HG03103 (cell line): ENCODE measurements at regions not wholly inside any gene's neighbourhood (a gene's known extent, or its start where the extent isn't known, plus 50 kb on each side); places are given as distances from the start of the nearest gene placed in this dataset.

Source experiments
- ATAC-seq: cut with Tn5 transposase; IDR thresholded peaks from one replicate; pipeline ENCODE4 v1.9.1; 2021; ENCODE audit warnings: low read depth; ENCODE audit not compliant: unreplicated experiment

- no peak for ATAC-seq
Observed at GRCh38 chr12:100675432-100675831, 101.9 kb downstream of the GAS2L3 start.

DNA sequence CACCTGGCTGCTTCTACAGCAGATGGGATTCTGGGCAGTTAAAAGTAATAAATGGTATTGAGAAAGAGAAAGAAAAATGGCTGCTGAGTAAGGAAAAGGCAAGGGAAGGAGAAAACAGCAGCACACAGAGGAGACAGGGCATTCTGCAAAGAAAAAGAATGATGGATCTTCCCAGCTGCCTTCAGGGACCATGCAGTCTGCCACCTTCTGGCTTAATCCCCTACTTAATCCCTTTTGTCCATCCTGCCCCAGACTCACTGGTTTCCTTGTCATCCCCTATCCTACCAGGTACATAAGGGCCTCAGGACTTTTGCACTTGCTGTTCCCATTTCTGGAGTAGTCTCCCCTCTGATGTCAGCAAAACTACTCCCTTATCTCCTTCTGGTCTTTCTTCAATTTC, 107.6 kb downstream of the GAS2L3 start:
- ATAC-seq, result no peak

DNA sequence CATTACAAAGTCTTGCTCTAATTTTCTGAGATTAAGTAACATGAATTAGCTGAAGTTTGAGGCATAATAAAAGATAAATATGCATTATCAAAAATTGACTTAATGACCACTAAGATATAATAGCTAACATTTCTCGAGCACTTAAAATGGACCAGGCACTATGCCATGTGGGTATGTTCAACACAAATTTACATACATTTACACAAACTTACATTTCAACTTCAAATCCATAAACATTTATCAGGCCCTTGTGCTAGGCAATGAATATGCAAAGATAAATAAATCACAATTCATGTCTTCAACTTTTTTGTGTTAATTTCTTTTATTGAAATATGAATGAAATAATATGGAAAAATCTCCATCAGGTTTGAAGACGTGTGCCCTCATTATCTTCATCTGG, 108.7 kb downstream of the GAS2L3 start:
- ATAC-seq, result no peak

DNA sequence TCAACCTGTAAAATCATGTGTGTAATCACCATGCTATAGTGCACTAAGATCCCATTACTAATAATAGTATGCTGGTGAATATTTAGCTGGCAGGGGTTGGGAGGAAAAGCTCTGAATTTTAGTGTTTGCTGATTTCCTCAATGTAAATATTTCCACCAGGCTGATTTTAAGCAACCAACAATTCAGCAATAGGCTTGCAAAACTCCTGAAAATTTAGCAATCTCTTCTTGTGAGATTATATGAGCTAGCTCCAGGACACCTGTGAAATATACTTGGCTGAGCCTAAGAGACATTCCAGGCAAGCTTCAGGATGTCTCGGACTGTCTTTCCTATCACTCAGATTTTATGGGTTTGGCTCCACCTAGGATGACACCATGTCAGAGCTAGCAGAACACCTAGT, 106.9 kb upstream of the ANO4 start:
- no peak for ATAC-seq

DNA sequence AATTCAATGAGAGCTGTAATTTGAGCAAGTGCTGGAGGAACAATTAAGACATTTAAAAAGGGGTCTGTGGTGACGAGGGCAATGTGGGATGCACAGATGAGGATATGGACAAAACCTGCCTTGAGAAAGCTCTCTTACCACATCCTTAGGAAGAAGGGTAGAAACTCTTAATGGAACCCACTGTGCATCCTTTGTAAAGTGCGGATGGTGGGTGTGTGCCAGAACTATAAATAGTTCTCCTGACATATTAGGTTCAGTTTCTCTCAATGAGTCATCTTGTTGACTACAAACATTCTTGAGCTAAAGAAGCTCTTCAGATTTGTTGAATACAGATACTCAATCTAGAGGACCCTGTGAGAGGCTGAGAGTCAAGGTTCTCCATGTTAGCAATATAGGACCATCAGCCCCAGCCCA, 106.1 kb upstream of the ANO4 start:
- no peak for ATAC-seq

DNA sequence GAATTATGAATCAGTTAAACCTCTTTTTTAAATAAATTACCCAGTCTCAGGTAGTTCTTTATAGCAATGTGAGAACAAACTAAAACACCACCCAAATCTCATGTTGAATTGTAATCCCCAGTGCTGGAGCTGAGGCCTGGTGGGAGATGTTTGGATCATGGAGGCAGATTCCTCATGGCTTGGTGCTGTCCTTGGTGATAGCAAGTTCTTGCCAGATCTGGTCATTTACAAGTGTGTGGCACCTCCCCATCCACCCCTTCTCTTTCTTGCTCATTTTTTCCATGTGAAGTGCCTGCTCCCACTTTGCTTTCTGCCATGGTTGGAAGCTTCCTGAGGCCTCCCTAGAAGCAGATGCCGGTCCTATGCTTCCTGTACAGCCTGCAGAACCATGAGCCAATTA, 102.1 kb upstream of the ANO4 start:
- ATAC-seq, result no peak

GRCh38 chr12:100698518-100698917, 96.1 kb upstream of the ANO4 start:
- ATAC-seq, result no peak

DNA sequence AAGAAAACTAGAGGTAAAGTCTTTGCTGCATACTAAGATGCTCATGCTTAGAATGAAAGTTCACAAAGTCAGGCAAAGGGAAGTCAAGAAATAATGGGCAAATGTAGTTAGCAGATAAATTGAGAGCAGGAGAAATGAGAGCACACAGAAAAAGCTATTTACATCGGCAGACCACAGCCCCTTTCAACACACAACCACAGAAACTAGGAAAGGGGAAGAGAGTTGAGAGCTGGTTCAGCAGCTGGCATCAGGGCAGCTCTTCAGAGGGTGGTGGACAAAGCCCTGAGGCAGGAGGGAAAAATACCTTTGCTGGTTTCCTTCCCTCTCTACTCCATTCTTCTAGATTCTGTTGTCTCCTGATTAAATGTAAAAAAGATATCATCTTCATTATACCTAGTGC, 95.4 kb upstream of the ANO4 start:
- ATAC-seq, result peak; percentile 83

DNA sequence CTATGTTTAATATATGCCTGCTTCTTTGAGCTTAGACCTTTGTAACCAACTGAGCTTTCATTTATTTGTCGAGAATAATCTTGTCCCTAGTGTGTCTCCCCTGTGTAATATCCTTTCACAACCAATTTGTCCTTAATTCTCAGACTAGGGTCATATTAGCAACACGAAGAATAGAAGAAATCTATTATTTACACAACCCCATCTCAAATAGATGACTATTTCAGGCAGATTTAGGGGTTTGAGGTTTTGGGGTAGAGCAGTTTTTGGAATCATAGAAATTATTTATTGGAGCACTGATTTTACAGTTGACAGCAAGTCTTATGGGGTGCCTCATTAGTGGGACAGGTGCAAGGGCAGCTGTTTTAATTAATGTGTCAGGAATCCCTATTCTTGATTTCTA, 91.2 kb upstream of the ANO4 start:
- no peak for ATAC-seq

- ATAC-seq, result no peak
Observed at GRCh38 chr12:100703868-100704267, 90.7 kb upstream of the ANO4 start.

- no peak for ATAC-seq
Observed at GRCh38 chr12:100706033-100706432, 88.5 kb upstream of the ANO4 start.

DNA sequence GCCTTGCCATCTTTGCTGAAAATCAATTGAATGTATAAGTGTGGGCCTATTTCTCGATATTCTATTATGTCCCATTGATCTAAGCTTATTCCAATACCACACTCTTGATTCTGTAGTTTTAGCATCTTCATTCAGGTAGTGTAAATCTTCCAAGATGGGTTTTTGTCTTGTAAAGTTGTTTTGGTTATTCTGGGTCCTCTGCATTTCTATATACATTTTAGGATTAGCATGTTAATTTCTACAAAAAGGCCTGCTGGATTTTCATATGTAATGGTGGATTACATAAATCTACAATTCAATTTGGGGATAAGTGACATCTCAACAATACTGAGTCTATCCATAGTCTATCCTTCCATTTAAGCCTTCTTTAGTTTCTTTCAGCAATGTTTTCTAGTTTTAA, 86.0 kb upstream of the ANO4 start:
- no peak for ATAC-seq

DNA sequence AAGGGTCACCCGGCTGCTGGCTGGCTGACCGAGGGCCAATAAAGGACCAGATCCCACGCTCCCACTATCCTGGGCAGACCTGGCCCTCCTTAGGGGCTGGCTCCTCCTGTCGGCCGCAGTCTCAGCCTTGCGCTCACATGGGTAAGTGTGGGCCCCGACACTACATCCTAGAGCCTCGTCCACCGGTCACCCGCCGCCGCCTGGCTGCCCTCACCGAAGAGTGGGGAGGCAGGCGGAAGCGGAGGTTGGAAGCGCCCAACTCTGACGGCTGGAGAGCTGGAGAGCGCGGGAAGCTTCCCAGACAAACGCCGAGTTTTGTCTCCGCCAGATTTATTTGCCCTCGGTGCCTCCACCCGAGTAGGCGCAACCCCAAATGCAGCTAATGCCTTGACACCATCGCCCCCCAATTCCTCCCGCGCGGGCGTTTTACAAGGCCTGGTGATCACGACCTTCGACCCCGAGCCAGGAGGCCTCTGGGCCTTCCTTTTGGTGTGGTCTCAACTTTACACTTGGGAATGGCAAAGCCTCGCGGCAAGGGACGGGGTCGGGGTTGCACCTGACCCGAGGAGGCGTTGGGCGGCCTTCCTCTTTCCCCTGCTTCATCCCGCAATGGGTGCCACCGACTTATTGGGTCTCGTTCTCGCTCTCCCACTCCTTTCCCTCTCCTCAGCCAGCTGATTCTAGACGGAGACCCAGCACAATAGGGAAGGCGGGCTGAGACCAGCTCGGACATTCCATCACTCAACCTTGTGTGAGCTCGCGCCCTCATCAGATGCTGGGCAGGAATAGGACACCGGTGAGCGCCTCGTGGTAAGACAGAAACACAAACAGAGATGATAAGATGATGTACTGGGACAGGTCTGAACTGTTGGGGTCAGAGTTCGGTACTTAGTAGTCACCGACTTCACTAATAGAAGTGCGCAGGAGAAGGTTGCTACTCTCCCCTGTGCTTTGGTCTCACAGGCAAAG, 78.3 kb upstream of the ANO4 start:
- ATAC-seq, result no peak

- ATAC-seq, result no peak
Observed at GRCh38 chr12:100716945-100717732, 77.4 kb upstream of the ANO4 start.

- ATAC-seq, result no peak
Observed at GRCh38 chr12:100717733-100718067, 76.9 kb upstream of the ANO4 start.

DNA sequence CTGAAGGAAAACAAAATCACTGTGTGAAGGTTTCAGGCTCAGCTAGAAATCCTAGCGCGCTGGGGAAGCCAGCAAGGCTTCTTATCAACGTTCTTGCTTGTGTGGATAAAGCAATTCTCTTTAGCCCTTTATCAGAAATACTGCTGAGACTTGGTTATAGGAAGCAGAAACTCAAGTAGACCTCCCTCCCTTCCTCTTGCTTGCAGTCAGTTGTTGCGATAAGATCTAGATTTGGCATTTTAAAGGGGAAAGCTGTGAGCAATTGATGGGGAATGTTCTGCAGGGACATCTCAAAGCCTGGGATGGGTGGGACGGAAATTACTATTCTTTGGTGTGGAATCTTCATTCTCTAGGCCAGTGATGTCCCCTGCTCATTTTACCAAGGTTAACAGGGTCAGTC, 76.4 kb upstream of the ANO4 start:
- no peak for ATAC-seq

DNA sequence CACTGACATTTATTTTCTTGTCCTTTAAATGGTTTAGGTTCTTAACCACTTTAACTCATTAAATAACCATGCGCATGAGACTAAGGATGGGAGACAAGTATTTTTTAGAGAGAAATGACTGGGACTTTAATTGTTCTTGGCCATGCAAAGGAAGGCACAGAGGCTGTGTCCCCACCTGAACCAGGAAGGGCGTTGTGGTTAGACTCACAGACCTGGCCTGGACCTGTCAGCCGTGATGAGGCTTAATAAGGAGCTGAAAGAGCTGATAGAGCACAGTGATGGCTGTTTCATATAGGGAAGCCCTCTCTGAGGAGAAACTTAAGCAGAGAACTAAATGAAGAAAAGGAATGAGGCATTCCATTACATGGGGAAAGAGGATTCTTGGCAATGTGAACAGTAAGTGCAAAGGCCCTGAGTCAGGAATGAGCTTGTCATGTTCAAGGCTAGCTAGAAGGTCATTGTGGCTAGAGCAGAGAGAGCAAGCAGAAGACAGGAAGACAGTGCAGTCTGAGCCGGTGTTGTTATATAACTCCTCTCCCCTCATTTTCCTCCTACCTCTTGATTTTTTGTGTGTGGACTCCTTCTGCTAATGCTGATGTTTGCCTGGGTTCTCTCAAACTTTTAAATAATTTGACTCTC, 74.4 kb upstream of the ANO4 start:
- no peak for ATAC-seq

GRCh38 chr12:100721169-100721568, 73.4 kb upstream of the ANO4 start:
- ATAC-seq, result no peak

DNA sequence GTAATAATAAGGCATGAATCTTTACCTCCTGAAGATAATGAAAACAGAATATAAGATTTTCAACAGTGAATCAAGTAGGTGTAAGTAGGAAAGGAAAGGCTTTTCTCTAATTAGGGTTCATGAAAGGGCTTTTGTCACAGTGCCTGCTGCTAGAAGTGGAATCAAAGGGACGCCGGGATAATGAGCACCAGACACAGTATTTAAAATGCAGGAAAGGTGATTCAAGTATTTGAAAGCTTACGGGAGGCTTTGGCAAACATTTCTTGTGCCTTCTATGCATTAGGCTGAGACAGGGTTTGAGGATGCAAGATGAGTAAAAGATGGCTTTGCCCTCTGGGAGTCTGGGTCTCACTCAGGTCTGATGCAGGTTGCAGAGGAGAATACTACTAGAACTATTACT, 70.5 kb upstream of the ANO4 start:
- ATAC-seq, result no peak

GRCh38 chr12:100733817-100734593, 60.6 kb upstream of the ANO4 start:
- peak; percentile 88 for ATAC-seq

DNA sequence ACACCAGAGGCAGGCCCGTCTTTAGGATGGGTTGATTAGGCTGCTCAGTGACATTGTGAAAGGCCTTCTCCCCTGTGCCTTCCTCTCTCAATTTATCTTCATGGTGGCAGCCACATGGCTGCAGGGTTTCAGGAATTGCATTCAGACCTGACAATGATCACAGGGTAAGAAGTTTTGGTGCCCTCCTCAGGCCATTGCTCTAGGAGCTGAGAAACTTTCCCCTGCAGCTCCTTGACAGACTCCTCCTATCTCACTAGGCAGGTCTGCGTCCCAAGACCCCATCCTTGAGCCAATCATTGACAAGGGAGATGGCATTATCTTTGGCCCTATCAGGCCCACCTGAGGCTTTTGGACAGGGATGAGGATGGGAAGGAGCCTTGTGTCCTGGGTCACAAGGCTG, 57.4 kb upstream of the ANO4 start:
- ATAC-seq, result no peak
